ENCODE measurements at regions not wholly inside any gene's neighbourhood (a gene's known extent, or its start where the extent isn't known, plus 50 kb on each side); places are given as distances from the start of the nearest gene placed in this dataset.
"Not testable (repeated sequence)": the region's sequence is repeated elsewhere in the genome, so short reads cannot be mapped to it uniquely, and the experiment has no call there.

- no peak for TF ChIP-seq JUND (IDR thresholded peaks at IDR 0.05; ENCODE audit: low read depth)
- in situ Hi-C loops (cut with HindIII; ENCODE audit: low pct_unique_long_range_greater_than_20kb, low sequenced_read_pairs): no loop called here
- no peak for DNase-seq (ENCODE audit: low read depth in 1 of 2, low spot score in 1 of 2)
Observed at GRCh38 chr6:125568609-125569008, 180.8 kb upstream of the HEY2 start.

GRCh38 chr6:125570526-125570925 is 178.9 kb upstream of the HEY2 start:
- in situ Hi-C loops (cut with HindIII; ENCODE audit: low pct_unique_long_range_greater_than_20kb, low sequenced_read_pairs): no loop called here
- no peak for DNase-seq (ENCODE audit: low read depth in 1 of 2, low spot score in 1 of 2)
- no peak for TF ChIP-seq JUND (IDR thresholded peaks at IDR 0.05; ENCODE audit: low read depth)

DNA sequence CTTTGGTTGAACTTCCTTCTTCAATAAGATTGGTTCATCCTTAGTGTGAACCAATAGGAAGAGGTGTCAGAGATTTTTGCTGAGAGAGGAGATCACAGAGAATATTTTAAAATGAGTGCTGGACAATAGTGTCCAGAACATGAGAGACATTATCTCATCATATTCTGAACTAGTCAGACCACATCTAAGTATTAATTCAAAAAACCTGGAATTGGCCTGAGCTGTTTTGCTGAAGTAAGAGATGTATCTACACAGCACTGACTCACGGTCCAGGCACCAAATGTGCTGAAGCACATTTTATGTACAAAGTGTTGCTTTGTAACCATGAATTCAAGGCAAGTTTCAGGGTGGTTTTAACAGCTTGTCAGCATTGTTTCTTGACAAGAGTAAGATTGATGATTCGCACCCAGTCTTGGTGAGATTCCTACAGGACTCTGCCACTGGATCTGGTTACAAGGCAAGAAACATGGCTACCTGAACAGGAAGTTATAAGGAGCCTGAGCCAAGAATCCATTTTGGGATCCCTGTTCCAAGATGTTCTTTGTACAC is 178.2 kb upstream of the HEY2 start:
- in situ Hi-C loops (cut with HindIII; ENCODE audit: low pct_unique_long_range_greater_than_20kb, low sequenced_read_pairs): no loop called here
- no peak for DNase-seq (ENCODE audit: low read depth in 1 of 2, low spot score in 1 of 2)
- TF ChIP-seq JUND (IDR thresholded peaks at IDR 0.05; ENCODE audit: low read depth): no peak

DNA sequence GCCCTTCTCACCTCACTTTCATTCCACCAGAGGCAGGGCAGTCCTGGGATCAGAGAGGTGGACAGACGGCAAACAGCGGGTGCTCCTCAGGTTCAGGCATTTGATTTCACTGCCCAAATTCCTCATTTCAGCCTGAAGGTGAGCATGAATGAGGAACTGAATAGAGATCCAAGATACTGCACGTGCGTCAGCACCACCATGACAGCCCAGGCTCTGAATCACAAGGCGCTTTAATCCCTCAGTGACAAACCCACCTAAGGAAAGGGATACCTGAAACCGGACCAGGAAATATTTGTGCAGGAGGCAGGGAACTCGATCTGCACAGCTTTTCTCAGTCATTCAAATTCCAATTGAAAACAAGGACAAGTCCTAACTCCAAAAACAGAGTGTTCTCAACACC is 174.8 kb upstream of the HEY2 start:
- in situ Hi-C loops (cut with HindIII; ENCODE audit: low pct_unique_long_range_greater_than_20kb, low sequenced_read_pairs): no loop called here
- no peak for TF ChIP-seq JUND (IDR thresholded peaks at IDR 0.05; ENCODE audit: low read depth)
- DNase-seq (ENCODE audit: low read depth in 1 of 2, low spot score in 1 of 2): no peak

GRCh38 chr6:125577124-125577662 is 172.2 kb upstream of the HEY2 start:
- in situ Hi-C loops (cut with HindIII; ENCODE audit: low pct_unique_long_range_greater_than_20kb, low sequenced_read_pairs): no loop called here
- DNase-seq (ENCODE audit: low read depth in 1 of 2, low spot score in 1 of 2): no peak
- TF ChIP-seq JUND (IDR thresholded peaks at IDR 0.05; ENCODE audit: low read depth): no peak

GRCh38 chr6:125584468-125584939 is 164.9 kb upstream of the HEY2 start:
- in situ Hi-C loops (cut with HindIII; ENCODE audit: low pct_unique_long_range_greater_than_20kb, low sequenced_read_pairs): no loop called here
- TF ChIP-seq JUND (IDR thresholded peaks at IDR 0.05; ENCODE audit: low read depth): no peak
- DNase-seq (ENCODE audit: low read depth in 1 of 2, low spot score in 1 of 2): peak; percentile 5 to 68

DNA sequence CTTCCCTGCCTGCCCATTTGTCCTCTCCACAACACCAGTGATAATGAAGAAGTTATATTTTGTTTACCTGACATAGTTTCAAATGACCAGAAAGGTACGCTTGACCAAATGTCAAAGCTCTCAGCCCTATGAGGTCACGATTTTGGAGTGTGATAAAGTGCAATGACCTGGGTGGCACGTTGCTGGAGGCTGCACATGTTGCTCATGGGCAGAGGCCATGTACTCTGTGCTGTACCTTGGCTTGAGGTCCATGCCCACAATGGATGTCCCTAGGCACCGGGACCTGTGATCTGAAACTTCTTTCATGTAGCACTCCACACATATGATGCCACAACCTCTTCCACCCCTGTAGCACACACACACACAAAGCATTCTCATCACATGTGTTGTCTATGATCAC is 164.0 kb upstream of the HEY2 start:
- peak in 1 of 2 experiments; percentile 18 for DNase-seq (ENCODE audit: low read depth in 1 of 2, low spot score in 1 of 2)
- in situ Hi-C loops (cut with HindIII; ENCODE audit: low pct_unique_long_range_greater_than_20kb, low sequenced_read_pairs): no loop called here
- no peak for TF ChIP-seq JUND (IDR thresholded peaks at IDR 0.05; ENCODE audit: low read depth)

GRCh38 chr6:125586074-125586473 is 163.4 kb upstream of the HEY2 start:
- in situ Hi-C loops (cut with HindIII; ENCODE audit: low pct_unique_long_range_greater_than_20kb, low sequenced_read_pairs): no loop called here
- DNase-seq (ENCODE audit: low read depth in 1 of 2, low spot score in 1 of 2): no peak
- TF ChIP-seq JUND (IDR thresholded peaks at IDR 0.05; ENCODE audit: low read depth): no peak

- in situ Hi-C loops (cut with HindIII; ENCODE audit: low pct_unique_long_range_greater_than_20kb, low sequenced_read_pairs): no loop called here
- DNase-seq (ENCODE audit: low read depth in 1 of 2, low spot score in 1 of 2): no peak
- TF ChIP-seq JUND (IDR thresholded peaks at IDR 0.05; ENCODE audit: low read depth): no peak
Observed at GRCh38 chr6:125586605-125587004, 162.8 kb upstream of the HEY2 start.

DNA sequence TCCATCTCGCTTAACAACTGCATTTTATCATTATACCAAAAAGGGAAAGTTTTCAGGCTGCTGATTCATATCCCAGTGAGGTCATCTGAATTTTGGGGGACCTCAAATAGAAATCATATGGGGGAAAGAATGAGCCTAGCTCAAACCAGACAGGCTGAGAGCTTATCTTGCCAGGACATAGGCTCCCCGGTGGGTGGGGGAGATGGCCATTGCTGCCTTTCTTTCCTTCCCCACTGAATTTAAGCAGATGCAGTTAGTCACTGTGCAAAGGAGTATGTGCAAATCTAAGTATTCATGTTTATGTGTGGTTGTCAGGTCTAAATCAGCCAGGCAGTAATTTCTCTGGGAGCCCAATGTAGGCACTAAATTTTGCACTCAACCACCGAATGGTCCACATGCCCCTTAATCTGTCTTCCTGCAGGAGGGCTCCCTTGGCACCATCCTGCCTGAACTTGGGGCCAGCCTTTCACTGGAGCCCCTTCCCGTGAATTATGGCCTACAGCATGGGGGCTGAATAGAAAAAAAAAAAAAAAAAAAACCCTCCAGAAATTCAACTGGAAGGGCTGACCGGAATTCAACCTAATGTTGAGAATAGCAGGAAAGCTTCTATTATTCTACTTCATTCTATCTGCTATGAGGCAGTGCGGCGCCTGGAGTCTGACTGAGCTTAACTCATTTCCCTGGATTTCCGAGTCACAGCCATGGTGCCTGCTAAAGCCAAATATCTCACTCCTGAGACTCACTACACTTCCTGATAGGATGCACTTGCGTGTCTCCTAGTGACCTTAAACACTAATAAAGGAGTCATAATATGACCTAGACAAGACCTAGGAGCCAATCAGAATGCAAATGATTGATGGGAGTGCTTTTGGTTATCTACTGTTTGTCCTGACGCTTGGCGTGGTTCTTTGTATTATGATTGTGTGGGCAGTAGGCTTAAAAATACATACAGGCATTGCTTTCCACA is 161.5 kb upstream of the HEY2 start:
- TF ChIP-seq JUND (IDR thresholded peaks at IDR 0.05; ENCODE audit: low read depth): no peak
- in situ Hi-C loops (cut with HindIII; ENCODE audit: low pct_unique_long_range_greater_than_20kb, low sequenced_read_pairs): no loop called here
- DNase-seq (ENCODE audit: low read depth in 1 of 2, low spot score in 1 of 2): no peak

DNA sequence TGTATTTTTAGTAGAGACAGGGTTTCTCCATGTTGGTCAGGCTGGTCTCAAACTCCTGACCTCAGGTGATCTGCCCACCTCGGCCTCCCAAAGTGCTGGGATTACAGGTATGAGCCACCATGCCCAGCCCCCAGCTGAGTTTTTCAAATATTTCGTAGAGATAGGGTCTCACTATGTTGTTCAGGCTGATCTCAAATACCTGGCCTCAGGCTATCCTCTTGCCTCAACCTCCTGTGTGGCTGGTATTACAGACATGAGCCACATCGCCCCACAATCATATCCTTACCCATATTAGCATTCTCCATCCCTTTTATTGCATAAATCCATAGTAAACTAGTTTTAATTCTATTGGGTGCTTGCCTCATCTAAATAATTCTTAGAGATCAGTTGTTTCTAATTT is 157.6 kb upstream of the HEY2 start:
- DNase-seq (ENCODE audit: low read depth in 1 of 2, low spot score in 1 of 2); in situ Hi-C loops (cut with HindIII; ENCODE audit: low pct_unique_long_range_greater_than_20kb, low sequenced_read_pairs): not testable (repeated sequence)

DNA sequence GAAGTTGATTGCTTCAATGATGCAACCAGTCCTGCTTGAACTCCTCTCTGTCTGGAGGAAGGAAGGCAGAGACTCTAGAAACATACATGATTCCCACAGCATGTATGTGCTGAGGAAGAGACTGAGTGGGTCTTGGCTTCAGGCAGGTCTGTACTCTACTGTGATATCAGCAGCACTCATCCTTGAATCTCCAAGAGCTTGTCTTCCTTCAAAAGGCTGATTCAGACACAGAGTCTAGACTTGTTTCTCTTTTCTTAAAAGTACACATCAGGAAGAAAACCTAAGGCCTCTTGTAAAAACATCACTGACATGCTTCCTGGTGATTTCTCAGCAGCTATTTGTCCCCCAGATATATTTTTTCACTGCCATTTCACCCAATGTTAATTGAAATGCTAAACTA is 155.7 kb upstream of the HEY2 start:
- no peak for DNase-seq (ENCODE audit: low read depth in 1 of 2, low spot score in 1 of 2)
- TF ChIP-seq JUND (IDR thresholded peaks at IDR 0.05; ENCODE audit: low read depth): no peak
- in situ Hi-C loops (cut with HindIII; ENCODE audit: low pct_unique_long_range_greater_than_20kb, low sequenced_read_pairs): no loop called here

DNA sequence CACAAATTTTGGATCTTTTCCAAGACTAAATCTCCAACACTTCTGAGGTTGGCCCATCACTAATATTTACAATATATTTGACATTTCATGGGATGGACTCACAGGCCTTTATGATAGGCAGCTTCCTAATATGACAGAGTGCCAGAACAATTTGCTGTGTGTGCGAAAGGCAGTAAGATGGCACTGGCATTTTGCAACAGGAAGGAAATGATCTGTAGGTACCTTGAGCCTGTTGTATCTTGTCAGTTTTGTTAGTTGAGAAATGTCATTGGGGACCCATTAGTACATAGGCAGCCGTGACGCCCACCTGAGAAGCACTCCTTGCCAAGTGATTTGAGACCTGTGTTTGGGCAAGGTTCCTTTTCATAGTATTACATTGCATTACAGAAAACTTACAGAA is 153.4 kb upstream of the HEY2 start:
- no peak for DNase-seq (ENCODE audit: low read depth in 1 of 2, low spot score in 1 of 2)
- no peak for TF ChIP-seq JUND (IDR thresholded peaks at IDR 0.05; ENCODE audit: low read depth)
- in situ Hi-C loops (cut with HindIII; ENCODE audit: low pct_unique_long_range_greater_than_20kb, low sequenced_read_pairs): no loop called here

Data from T47D (cell line).